Mesenchymal stem cell (in vitro differentiated cells and primary cell): ENCODE measurements at regions not wholly inside any gene's neighbourhood (a gene's known extent, or its start where the extent isn't known, plus 50 kb on each side); places are given as distances from the start of the nearest gene placed in this dataset.

Source experiments
- DNase-seq: peaks from one replicate; pipeline ENCODE4 v3.0.0-alpha.2; 2013
- H2AFZ ChIP-seq: one replicate; pipeline ENCODE4 v1.6.1; 2013; ENCODE audit warnings: low read depth, mild to moderate bottlenecking, control low read depth, inconsistent platforms, low read length, moderate library complexity
- H2AK5ac ChIP-seq: 2 replicates; pipeline ENCODE4 v1.6.1; 2013; ENCODE audit warnings: low read length, moderate library complexity, mild to moderate bottlenecking, inconsistent platforms; ENCODE audit not compliant: severe bottlenecking
- H2BK120ac ChIP-seq: one replicate; pipeline ENCODE4 v1.6.1; 2013; ENCODE audit warnings: low read depth, mild to moderate bottlenecking, inconsistent platforms, low read length, moderate library complexity
- H2BK12ac ChIP-seq, 2 experiments: one replicate each; pipeline ENCODE4 v1.6.1; 2013; ENCODE audit warnings: inconsistent platforms in 2 of 2, low read length in 2 of 2, mild to moderate bottlenecking in 2 of 2, moderate library complexity in 2 of 2, control low read depth in 1 of 2
- H2BK15ac ChIP-seq: one replicate; pipeline ENCODE4 v1.6.1; 2013; ENCODE audit warnings: mild to moderate bottlenecking, low read depth, inconsistent platforms; ENCODE audit not compliant: poor library complexity, severe bottlenecking
- H2BK5ac ChIP-seq: 2 replicates; pipeline ENCODE4 v1.6.1; 2013; ENCODE audit warnings: low read depth, mild to moderate bottlenecking, low read length, control low read depth, inconsistent platforms; ENCODE audit not compliant: poor library complexity, severe bottlenecking
- H3K14ac ChIP-seq, 2 experiments: one replicate each; pipeline ENCODE4 v1.6.1; 2013; ENCODE audit warnings: inconsistent platforms in 2 of 2, low read length in 2 of 2, control low read depth in 1 of 2, mild to moderate bottlenecking in 1 of 2, moderate library complexity in 1 of 2
- H3K18ac ChIP-seq, 2 experiments: one replicate each; pipeline ENCODE4 v1.6.1; 2013; ENCODE audit warnings: inconsistent platforms in 2 of 2, low read length in 2 of 2, control low read depth in 1 of 2, low read depth in 1 of 2, mild to moderate bottlenecking in 1 of 2
- H3K23ac ChIP-seq, 2 experiments: one replicate each; pipeline ENCODE4 v1.6.1; 2013; ENCODE audit warnings: inconsistent platforms in 2 of 2, low read length in 2 of 2, mild to moderate bottlenecking in 2 of 2, moderate library complexity in 2 of 2, control low read depth in 1 of 2
- H3K27ac ChIP-seq: 2 replicates; pipeline ENCODE4 v1.5.1; 2013; ENCODE audit warnings: mild to moderate bottlenecking, moderate library complexity, low read length, control low read depth, inconsistent platforms; ENCODE audit not compliant: poor library complexity, severe bottlenecking
- H3K27me3 ChIP-seq, 2 experiments: 2 replicates each; pipeline versions ENCODE4 v1.6.1 to v1.7.0; 2013; ENCODE audit warnings: low read length in 2 of 2, mild to moderate bottlenecking in 2 of 2, moderate library complexity in 2 of 2, control low read depth in 1 of 2, inconsistent platforms in 1 of 2; ENCODE audit not compliant: control insufficient read depth in 1 of 2, insufficient read depth in 1 of 2
- H3K36me3 ChIP-seq, 2 experiments: 2 replicates each; pipeline versions ENCODE4 v1.6.1 to v1.7.0; 2013; ENCODE audit warnings: low read length in 2 of 2, control low read depth in 1 of 2, inconsistent platforms in 1 of 2, low read depth in 1 of 2, mild to moderate bottlenecking in 1 of 2; ENCODE audit not compliant: insufficient read depth in 2 of 2, control insufficient read depth in 1 of 2
- H3K4ac ChIP-seq, 2 experiments: one replicate each; pipeline ENCODE4 v1.6.1; 2013; ENCODE audit warnings: inconsistent platforms in 2 of 2, low read length in 2 of 2, mild to moderate bottlenecking in 2 of 2, moderate library complexity in 2 of 2, control low read depth in 1 of 2, low read depth in 1 of 2
- H3K4me1 ChIP-seq: 2 replicates; pipeline ENCODE4 v1.6.1; 2013; ENCODE audit warnings: low read depth, low read length, control low read depth; ENCODE audit not compliant: control insufficient read depth, insufficient read depth
- H3K4me2 ChIP-seq: 2 replicates; pipeline ENCODE4 v1.6.1; 2013; ENCODE audit warnings: low read length, mild to moderate bottlenecking, inconsistent platforms; ENCODE audit not compliant: poor library complexity, severe bottlenecking
- H3K4me3 ChIP-seq, 2 experiments: 2 replicates each; pipeline versions ENCODE4 v1.5.1 to v1.7.0; 2013; ENCODE audit warnings: low read length in 2 of 2, mild to moderate bottlenecking in 2 of 2, control low read depth in 1 of 2, low read depth in 1 of 2; ENCODE audit not compliant: insufficient read depth in 1 of 2
- H3K79me1 ChIP-seq: replicated peaks from 2 replicates; pipeline ENCODE4 v1.6.1; 2013; ENCODE audit warnings: mild to moderate bottlenecking, control low read depth, low read length, inconsistent platforms; ENCODE audit not compliant: poor library complexity, severe bottlenecking
- H3K9ac ChIP-seq: 2 replicates; pipeline ENCODE4 v1.7.0; 2013; ENCODE audit warnings: mild to moderate bottlenecking, low read length, moderate library complexity
- H3K9me3 ChIP-seq: 2 replicates; pipeline ENCODE4 v1.7.0; 2013; ENCODE audit warnings: mild to moderate bottlenecking, low read length; ENCODE audit not compliant: control insufficient read depth
- H4K8ac ChIP-seq: one replicate; pipeline ENCODE4 v1.6.1; 2013; ENCODE audit warnings: inconsistent platforms, mild to moderate bottlenecking, low read length, moderate library complexity
- H4K91ac ChIP-seq: one replicate; pipeline ENCODE4 v1.6.1; 2013; ENCODE audit warnings: mild to moderate bottlenecking, low read length, inconsistent platforms
- WGBS: methylation state at CpG from one replicate; pipeline ENCODE4 v1.1.7; 2013; ENCODE audit warnings: mixed read lengths; 5-methylcytosine and 5-hydroxymethylcytosine counted together

DNA sequence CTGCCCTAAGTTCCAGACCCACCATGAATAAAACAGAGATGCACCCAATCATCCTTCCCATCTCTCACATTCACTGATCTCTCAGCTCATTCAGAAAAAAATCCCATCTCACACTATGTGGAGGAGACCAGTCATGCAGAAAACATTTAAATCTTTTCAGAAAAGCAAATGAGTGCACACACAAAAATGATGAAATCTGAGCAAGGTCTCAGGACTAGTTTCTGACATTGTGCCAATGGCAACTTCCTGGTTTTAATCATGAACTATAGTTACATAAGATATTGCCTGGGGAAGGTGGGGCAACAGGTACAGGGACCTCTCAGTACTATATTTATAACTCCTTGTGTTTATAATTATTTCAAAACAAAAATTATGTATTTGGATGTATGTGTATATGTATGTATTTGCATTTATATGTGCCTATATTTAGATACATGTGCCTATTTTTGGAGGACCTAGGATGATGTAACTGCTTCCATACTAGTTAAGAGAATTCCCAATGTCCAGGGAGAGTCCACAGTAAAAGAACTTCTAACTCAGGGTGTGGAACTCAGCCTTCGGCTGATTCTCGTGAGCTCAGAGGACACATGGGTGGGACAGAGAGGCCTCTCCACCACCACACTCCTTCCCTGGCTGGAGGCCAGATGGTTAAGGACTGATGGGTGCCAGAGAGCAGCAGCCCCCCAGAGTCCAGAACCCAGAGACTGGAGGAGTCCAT, 71.7 kb upstream of the MAP3K4 start:
- no peak overlapping the region for H2AFZ ChIP-seq
- DNase-seq = peak; percentile 17
- no peak overlapping the region for H3K4ac ChIP-seq
- no peak overlapping the region for H2BK12ac ChIP-seq
- no peaks in the 10 kb centered on the region for H3K4me1 ChIP-seq
- no peak overlapping the region for H4K91ac ChIP-seq
- no peak overlapping the region for H2AK5ac ChIP-seq
- WGBS = 89% methylated on average over 2 of the region's 2 CpGs
- H2BK120ac ChIP-seq = no peak overlapping the region
- peaks cover 3% of the 10 kb centered on the region for H3K9me3 ChIP-seq
- no peak overlapping the region for H3K18ac ChIP-seq
- H3K4me3 ChIP-seq = no peak overlapping the region
- no peak overlapping the region for H3K14ac ChIP-seq
- H2BK5ac ChIP-seq = no peak overlapping the region
- no peak overlapping the region for H3K4me2 ChIP-seq
- no peak overlapping the region for H3K27ac ChIP-seq
- H2BK15ac ChIP-seq = no peak overlapping the region
- no peaks in the 10 kb centered on the region for H3K36me3 ChIP-seq
- no peaks in the 10 kb centered on the region for H3K79me1 ChIP-seq
- H3K23ac ChIP-seq = no peak overlapping the region
- H4K8ac ChIP-seq = no peak overlapping the region
- no peaks in the 10 kb centered on the region for H3K27me3 ChIP-seq
- H3K9ac ChIP-seq = no peak overlapping the region

DNA sequence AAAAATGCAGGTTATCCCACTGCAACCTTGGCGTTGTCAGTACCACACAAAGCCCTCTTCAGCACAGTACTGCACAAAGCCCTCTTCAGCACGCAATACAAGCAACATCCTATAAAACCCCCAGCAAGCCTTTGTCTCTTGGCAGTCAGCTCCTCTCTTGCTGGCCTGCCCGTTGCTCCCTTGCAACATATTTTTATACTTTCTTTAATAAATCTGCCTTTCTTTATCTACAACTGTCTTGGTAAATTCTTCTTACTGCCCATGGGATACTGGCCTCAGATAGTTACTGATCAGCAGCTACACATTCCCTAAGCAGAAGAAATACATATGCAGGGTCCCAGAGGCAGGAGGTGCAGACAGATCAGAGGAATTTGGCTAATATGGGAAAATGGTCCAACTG, 70.5 kb upstream of the MAP3K4 start:
- no peak overlapping the region for H3K23ac ChIP-seq
- DNase-seq = no peak

DNA sequence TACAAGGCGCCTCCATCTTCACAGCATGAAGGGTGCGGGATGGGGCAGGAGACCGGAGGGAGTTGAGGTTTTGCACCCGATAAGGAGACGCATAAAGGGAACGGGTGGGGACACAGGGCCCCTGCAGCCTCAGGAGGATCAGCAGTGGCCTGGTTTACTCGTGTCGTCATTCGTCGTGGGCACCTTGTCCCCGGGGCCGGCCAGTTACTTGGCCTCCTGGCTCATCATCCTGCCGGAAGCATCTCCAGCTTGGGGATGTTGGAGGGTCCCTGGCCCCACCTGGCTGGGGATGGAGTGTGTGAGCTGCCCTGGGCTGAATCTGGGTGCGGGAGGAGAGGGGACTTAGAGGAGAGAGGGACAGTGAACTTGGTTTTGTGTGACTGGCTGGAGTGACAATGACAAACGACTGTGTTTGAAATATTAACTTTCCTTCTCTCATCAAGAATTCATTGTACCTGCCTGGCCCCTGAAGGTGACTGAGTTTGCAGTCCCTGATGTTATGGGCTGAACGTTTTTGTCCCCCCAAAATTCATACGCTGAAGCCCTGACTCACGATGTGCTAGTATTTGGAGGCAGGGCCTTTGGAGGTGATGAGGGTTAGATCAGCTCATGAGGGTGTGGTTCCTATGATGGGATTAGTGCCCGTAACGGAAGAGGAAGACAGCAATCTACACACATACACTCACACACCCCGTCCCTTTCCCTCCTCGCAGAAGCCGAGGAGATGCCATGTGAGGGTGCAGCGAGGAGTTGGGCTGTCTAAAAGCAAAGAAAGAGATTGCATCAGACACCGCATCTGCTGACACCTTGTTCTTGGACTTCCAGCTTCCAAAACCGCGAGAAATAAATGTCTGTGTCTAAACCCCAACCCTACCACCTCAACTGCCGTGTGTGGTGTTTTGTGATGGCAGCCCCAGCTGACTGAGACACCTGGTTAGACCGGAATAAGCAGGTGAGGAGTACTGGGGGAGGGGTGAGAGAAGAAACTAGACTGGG, 65.0 kb upstream of the MAP3K4 start:
- Histone ChIP-seq H3K4me2 (no peak overlapping the region), H2BK5ac (no peak overlapping the region), H3K9me3 (no peaks in the 10 kb centered on the region), H2BK120ac (no peak overlapping the region), H3K79me1 (no peaks in the 10 kb centered on the region), H4K91ac (no peak overlapping the region), H2AFZ (no peak overlapping the region), H2BK12ac (no peak overlapping the region), H4K8ac (no peak overlapping the region), H3K4ac (no peak overlapping the region), H3K27ac (no peak overlapping the region), H3K18ac (no peak overlapping the region), H3K9ac (no peak overlapping the region), H3K23ac (no peak overlapping the region), H3K36me3 (no peaks in the 10 kb centered on the region), H3K4me3 (no peak overlapping the region), H3K27me3 (peaks cover 10 to 12% of the 10 kb centered on the region in 2 experiments), H3K14ac (no peak overlapping the region), H2AK5ac (no peak overlapping the region), H3K4me1 (peaks cover 3% of the 10 kb centered on the region), H2BK15ac (no peak overlapping the region)
- DNase-seq = no peak
- WGBS = 91% methylated on average over 25 of the region's 29 CpGs

More for the DNA sequence above, 70.5 kb upstream of the MAP3K4 start:
- Histone ChIP-seq H3K18ac (no peak overlapping the region), H2AK5ac (no peak overlapping the region), H3K4me3 (no peak overlapping the region), H4K91ac (no peak overlapping the region), H4K8ac (no peak overlapping the region), H3K36me3 (no peaks in the 10 kb centered on the region), H2BK12ac (no peak overlapping the region), H3K4ac (no peak overlapping the region), H3K9me3 (peaks cover 3% of the 10 kb centered on the region), H2BK120ac (no peak overlapping the region), H3K4me2 (no peak overlapping the region), H2AFZ (no peak overlapping the region), H3K79me1 (no peaks in the 10 kb centered on the region), H3K9ac (no peak overlapping the region), H2BK5ac (no peak overlapping the region), H3K4me1 (no peaks in the 10 kb centered on the region), H3K27ac (no peak overlapping the region), H2BK15ac (no peak overlapping the region), H3K14ac (no peak overlapping the region), H3K27me3 (peaks cover 0 to 8% of the 10 kb centered on the region in 2 experiments)
- WGBS = 69% methylated on average over 3 of the region's 3 CpGs

DNA sequence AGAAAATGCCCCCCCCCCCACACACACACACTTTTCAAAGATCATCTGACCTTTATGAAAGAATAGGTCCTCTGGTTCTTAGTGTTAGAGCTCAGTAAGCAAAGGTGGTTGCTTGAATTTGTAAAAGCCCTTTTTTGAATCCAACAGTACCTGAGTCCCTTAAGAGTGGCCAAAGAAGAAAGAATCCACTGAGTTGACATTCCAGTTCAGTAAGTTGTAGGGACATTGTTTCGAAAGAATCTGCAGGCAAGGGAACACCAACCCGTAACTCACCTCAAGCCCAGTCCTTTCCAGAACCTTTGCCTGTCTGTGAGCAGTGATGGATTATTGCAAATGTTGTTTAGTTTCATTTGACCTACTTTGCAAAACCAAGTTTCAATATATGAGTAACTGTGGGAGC, 64.2 kb upstream of the MAP3K4 start:
- H2AFZ ChIP-seq = no peak overlapping the region
- H4K8ac ChIP-seq = no peak overlapping the region
- H2BK12ac ChIP-seq = no peak overlapping the region
- H3K9me3 ChIP-seq = no peaks in the 10 kb centered on the region
- H3K14ac ChIP-seq = no peak overlapping the region
- WGBS = 93% methylated on average over 1 of the region's 2 CpGs
- H2BK120ac ChIP-seq = no peak overlapping the region
- no peak overlapping the region for H2AK5ac ChIP-seq
- no peaks in the 10 kb centered on the region for H3K79me1 ChIP-seq
- no peak overlapping the region for H2BK15ac ChIP-seq
- H3K27me3 ChIP-seq = peaks cover 10 to 12% of the 10 kb centered on the region in 2 experiments
- no peak overlapping the region for H3K23ac ChIP-seq
- H3K18ac ChIP-seq = no peak overlapping the region
- no peak overlapping the region for H4K91ac ChIP-seq
- no peak overlapping the region for H3K27ac ChIP-seq
- no peak overlapping the region for H3K4me2 ChIP-seq
- H3K4ac ChIP-seq = no peak overlapping the region
- H3K36me3 ChIP-seq = no peaks in the 10 kb centered on the region
- no peak for DNase-seq
- peaks cover 3% of the 10 kb centered on the region for H3K4me1 ChIP-seq
- H2BK5ac ChIP-seq = no peak overlapping the region
- no peak overlapping the region for H3K9ac ChIP-seq
- no peak overlapping the region for H3K4me3 ChIP-seq
